Esophagus (tissue), 2 donors: ENCODE measurements at regions not wholly inside any gene's neighbourhood (a gene's known extent, or its start where the extent isn't known, plus 50 kb on each side); places are given as distances from the start of the nearest gene placed in this dataset.

Experiments
- H3K27ac ChIP-seq, 2 donors: one replicate each; pipeline ENCODE4 v1.5.1; 2013; ENCODE audit warnings: low read depth in 2 of 2, mild to moderate bottlenecking in 2 of 2, inconsistent platforms in 1 of 2, low read length in 1 of 2, moderate library complexity in 1 of 2
- H3K27me3 ChIP-seq, 2 donors: one replicate each; pipeline ENCODE4 v1.6.1; 2013; ENCODE audit warnings: low read length in 2 of 2, control low read depth in 1 of 2, mild to moderate bottlenecking in 1 of 2; ENCODE audit not compliant: insufficient read depth in 2 of 2, control insufficient read depth in 1 of 2
- H3K36me3 ChIP-seq, 2 donors: one replicate each; pipeline ENCODE4 v1.6.1; 2013; ENCODE audit warnings: low read length in 1 of 2; ENCODE audit not compliant: control insufficient read depth in 2 of 2, insufficient read depth in 2 of 2
- H3K4me1 ChIP-seq, 2 donors: one replicate each; pipeline ENCODE4 v1.6.1; 2013; ENCODE audit warnings: low read length in 1 of 2; ENCODE audit not compliant: control insufficient read depth in 2 of 2, insufficient read depth in 2 of 2
- H3K4me3 ChIP-seq, 2 donors: one replicate each; pipeline ENCODE4 v1.5.1; 2013; ENCODE audit warnings: low read length in 2 of 2, mild to moderate bottlenecking in 2 of 2, low read depth in 1 of 2, moderate library complexity in 1 of 2
- H3K9me3 ChIP-seq, 2 donors: one replicate each; pipeline ENCODE4 v1.6.1; 2013; ENCODE audit warnings: mild to moderate bottlenecking in 2 of 2, low read depth in 1 of 2, low read length in 1 of 2, moderate library complexity in 1 of 2; ENCODE audit not compliant: control insufficient read depth in 2 of 2, insufficient read depth in 1 of 2
- WGBS, 2 donors: extraction: QIAGEN DNeasy Blood & Tissue Kit; methylation state at CpG; one replicate each; pipeline ENCODE4 v1.1.7; 2013; 5-methylcytosine and 5-hydroxymethylcytosine counted together
- donor health status: healthy with polysubstance abuse.
- donor health status: Bipolar disorder and iron deficiency.

DNA sequence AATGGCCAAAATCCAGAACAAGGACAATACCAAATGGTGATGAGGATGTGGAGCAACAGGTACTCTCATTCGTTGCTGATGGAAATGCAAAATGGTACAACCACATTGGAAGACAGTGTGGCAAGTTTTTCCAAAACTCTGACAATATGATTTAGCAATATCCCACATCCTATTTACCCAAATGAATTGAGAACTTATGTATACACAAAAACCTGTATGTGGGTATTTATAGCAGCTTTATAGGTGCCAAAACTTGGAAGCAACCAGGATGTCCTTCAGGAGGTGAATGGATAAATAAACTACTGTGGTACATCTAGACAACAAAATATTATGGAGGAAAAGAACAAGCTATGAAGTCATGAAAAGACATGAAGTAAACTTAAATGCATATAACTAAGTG lies 156.5 kb downstream of the TFAP2A start:
- no peak overlapping the region for H3K27ac ChIP-seq
- no peaks in the 10 kb centered on the region for H3K4me1 ChIP-seq
- 76 to 88% methylated on average over 1 of the region's 1 CpG for WGBS, 2 donors
- no peak overlapping the region for H3K4me3 ChIP-seq
- H3K36me3 ChIP-seq: no peaks in the 10 kb centered on the region
- H3K27me3 ChIP-seq: no peaks in the 10 kb centered on the region
- H3K9me3 ChIP-seq: no peaks in the 10 kb centered on the region

DNA sequence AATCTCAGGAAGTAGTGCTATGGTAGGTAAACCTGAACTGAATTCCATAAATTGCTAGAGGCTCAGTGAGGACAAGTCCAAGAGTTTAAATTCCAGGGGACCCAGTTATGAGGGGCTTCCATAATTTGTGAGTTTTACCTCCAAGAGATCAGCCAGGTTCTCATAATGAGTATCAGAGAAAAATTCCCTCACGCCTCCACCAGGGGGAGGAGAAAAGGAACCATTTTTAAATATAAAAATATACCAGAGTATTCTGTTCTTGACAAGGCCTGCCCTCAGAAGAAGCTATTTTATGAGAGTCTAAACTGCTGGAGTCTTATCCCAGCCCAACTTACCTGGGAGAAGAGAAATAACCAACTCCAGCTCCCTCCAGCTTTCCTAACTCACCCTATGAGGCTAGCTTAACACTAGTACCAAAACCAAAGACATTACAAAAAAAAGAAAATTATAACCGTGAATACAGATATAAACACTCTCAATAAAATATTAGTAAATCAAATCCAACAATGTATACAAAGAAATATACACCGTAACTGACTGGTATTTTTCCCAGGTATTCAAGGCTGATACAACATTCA lies 158.7 kb downstream of the TFAP2A start:
- WGBS, 2 donors: 87 to 89% methylated on average over 3 of the region's 3 CpGs
- no peak overlapping the region for H3K27ac ChIP-seq
- H3K27me3 ChIP-seq: no peaks in the 10 kb centered on the region
- no peaks in the 10 kb centered on the region for H3K36me3 ChIP-seq
- H3K4me3 ChIP-seq: no peak overlapping the region
- H3K9me3 ChIP-seq: no peaks in the 10 kb centered on the region
- no peaks in the 10 kb centered on the region for H3K4me1 ChIP-seq

DNA sequence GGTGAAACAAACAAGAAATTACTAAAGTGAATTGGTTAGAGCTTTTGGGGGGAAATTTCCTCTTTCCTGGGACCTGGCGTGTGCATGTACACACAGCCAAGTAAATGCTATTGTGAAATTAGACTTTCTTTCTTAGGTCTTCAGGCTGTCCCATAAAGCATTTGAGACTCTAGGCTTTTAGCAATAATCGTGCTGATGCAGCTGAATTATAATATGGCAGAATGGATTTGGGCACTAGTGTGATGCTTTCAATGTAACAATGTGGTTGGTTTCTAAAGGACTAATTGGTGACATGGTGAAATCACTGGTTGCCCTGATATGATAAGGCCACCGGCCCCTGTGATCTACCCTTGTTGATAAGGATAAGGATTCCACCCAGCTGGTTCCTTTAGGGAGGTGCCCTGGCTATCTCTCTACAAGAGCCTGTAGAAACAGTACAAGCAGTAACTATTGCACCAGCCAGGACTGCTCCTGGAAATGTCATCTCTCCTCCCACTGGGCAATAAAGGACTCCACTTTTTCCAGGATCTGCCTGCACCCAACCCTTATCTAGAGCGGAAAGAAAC lies 164.1 kb downstream of the TFAP2A start:
- Histone ChIP-seq H3K4me1 (no peaks in the 10 kb centered on the region), H3K36me3 (no peaks in the 10 kb centered on the region), H3K27me3 (no peaks in the 10 kb centered on the region), H3K4me3 (no peak overlapping the region), H3K9me3 (no peaks in the 10 kb centered on the region), H3K27ac (no peak overlapping the region)
- WGBS, 2 donors: 76 to 86% methylated on average over 4 of the region's 4 CpGs

GRCh38 chr6:10248378-10248843 lies 166.5 kb downstream of the TFAP2A start:
- no peak overlapping the region for H3K27ac ChIP-seq
- H3K36me3 ChIP-seq: no peaks in the 10 kb centered on the region
- no peaks in the 10 kb centered on the region for H3K9me3 ChIP-seq
- WGBS, 2 donors: 65 to 67% methylated on average over 7 of the region's 7 CpGs
- no peaks in the 10 kb centered on the region for H3K4me1 ChIP-seq
- no peaks in the 10 kb centered on the region for H3K27me3 ChIP-seq
- H3K4me3 ChIP-seq: no peak overlapping the region

DNA sequence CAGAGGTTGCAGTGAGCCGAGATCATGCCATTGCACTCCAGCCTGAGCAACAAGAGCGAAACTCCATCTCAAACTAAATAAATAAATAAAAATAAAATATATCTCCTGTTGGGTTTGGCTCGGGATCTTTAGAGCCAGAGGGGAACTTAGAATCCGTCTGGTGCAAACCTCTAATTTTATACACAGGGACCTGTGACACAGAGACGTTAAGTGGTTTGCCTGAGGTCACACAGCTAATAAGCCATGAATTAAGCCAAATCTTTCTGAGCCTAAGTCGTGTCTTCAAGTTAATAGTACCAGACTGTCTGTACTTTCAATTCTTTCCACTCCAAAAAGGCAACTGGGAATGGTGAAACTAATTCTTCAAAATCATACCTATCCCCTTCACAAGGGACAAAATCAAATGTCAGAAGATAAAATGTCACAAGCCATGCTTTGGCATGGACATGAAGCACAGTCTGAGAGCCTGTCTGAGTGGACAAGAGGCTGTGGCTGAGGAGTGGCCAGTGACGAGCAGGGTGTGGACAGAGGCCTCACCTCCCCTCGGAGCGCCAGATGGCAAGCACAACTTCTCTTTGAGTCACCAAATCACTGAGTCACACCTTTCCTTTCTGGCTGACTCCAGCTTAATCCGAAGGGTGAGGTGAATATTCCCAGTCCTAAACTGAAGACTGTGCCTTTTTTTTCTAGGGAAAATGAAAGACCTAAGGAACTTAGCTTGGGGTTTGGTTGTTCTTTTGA lies 177.4 kb downstream of the TFAP2A start:
- H3K27ac ChIP-seq: no peak overlapping the region
- H3K36me3 ChIP-seq: no peaks in the 10 kb centered on the region
- 67 to 73% methylated on average over 10 of the region's 10 CpGs for WGBS, 2 donors
- H3K27me3 ChIP-seq: no peaks in the 10 kb centered on the region
- no peak overlapping the region for H3K4me3 ChIP-seq
- H3K4me1 ChIP-seq: peaks cover 0 to 2% of the 10 kb centered on the region in 2 donors
- H3K9me3 ChIP-seq: no peaks in the 10 kb centered on the region

- Histone ChIP-seq H3K9me3 (no peaks in the 10 kb centered on the region), H3K27ac (no peak overlapping the region), H3K4me3 (no peak overlapping the region), H3K27me3 (no peaks in the 10 kb centered on the region), H3K4me1 (peaks cover 0 to 2% of the 10 kb centered on the region in 2 donors), H3K36me3 (no peaks in the 10 kb centered on the region)
- WGBS, 2 donors: 65 to 79% methylated on average over 4 of the region's 4 CpGs
These were observed 179.5 kb downstream of the TFAP2A start for GRCh38 chr6:10235344-10235743.

DNA sequence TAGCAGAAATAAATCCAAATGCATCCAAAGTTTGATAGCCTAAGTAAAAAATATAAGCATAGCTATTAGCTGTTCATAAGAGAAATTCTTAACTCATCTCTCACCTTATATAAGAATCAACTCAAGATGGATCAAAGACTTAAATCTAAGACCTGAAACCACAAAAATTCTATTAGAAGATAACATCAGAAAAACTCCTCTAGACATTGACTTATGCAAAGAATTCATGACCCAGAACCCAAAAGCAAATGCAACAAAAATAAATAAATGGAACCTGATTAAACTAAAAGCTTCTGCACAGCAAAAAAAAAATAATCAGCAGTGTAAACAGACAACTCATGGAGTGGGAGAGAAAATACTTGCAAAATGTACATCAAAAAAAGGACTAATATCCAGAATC lies 184.3 kb downstream of the TFAP2A start:
- H3K36me3 ChIP-seq: no peaks in the 10 kb centered on the region
- no peak overlapping the region for H3K27ac ChIP-seq
- no peak overlapping the region for H3K4me3 ChIP-seq
- H3K9me3 ChIP-seq: no peaks in the 10 kb centered on the region
- H3K27me3 ChIP-seq: no peaks in the 10 kb centered on the region
- no peaks in the 10 kb centered on the region for H3K4me1 ChIP-seq

DNA sequence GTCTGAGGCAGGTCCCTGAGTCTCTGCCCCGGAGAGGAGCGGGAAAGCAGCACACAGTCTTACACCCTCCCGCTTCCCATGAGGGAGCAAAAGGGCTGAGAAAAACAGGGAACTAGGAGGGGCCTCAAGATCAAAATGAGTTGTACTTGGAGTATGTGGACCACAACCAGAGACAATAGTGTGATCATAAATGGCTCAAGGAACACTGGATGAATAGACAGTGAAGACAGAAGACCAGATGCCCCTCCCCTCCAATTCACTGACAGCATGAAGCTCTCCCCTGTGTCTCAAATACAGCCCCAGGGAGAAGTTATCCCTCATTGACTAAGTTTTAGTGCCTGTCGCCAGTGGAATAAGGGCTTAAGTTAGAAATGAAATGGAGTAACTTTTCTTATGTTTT lies 191.0 kb downstream of the TFAP2A start:
- no peak overlapping the region for H3K4me3 ChIP-seq
- H3K36me3 ChIP-seq: no peaks in the 10 kb centered on the region
- no peaks in the 10 kb centered on the region for H3K9me3 ChIP-seq
- no peak overlapping the region for H3K27ac ChIP-seq
- WGBS, 2 donors: 92 to 94% methylated on average over 4 of the region's 4 CpGs
- H3K4me1 ChIP-seq: no peaks in the 10 kb centered on the region
- H3K27me3 ChIP-seq: no peaks in the 10 kb centered on the region

DNA sequence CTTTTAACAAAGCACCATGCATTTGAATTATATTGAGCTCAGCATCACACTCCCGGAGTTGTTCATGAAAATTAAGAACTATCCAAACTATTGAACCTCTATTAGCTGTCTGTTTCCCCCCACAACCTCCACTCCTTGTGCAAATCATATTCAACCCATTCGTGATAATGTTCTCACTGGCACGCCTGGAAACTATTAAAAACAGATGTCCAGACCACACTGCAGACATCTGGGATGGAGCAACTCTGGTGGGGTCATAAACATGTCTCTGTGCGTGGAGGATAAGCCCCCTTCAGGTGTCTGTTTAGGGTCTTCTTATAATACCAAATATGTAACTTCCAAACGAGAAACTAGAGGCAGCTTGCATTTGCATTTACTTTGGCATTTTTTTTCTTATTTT lies 193.7 kb downstream of the TFAP2A start:
- Histone ChIP-seq H3K9me3 (no peaks in the 10 kb centered on the region), H3K4me3 (no peak overlapping the region), H3K4me1 (peaks cover 0 to 2% of the 10 kb centered on the region in 2 donors), H3K27me3 (no peaks in the 10 kb centered on the region), H3K27ac (no peak overlapping the region), H3K36me3 (no peaks in the 10 kb centered on the region)
- 68 to 70% methylated on average over 5 of the region's 5 CpGs for WGBS, 2 donors

DNA sequence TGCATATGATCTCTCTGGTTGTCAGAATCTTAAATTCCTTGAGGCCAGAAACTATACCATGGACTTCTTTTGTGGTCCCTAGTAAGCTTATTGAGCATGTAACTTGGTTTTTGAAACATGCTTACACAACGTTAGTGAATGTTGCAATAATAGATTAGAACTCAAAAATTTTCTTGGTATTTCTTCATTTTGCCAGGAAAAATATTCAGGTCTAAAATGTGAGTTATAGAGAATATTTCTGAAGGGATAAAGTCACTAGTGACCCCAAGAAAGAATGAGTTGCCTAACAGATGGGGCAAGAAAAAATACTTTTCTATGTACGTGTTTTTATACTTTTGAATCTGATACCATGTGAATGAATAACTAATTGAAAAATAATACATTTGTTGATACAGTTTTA lies 195.4 kb downstream of the TFAP2A start:
- Histone ChIP-seq H3K9me3 (no peaks in the 10 kb centered on the region), H3K4me1 (peaks cover 0 to 2% of the 10 kb centered on the region in 2 donors), H3K27ac (no peak overlapping the region), H3K4me3 (no peak overlapping the region), H3K27me3 (no peaks in the 10 kb centered on the region), H3K36me3 (no peaks in the 10 kb centered on the region)
- 88 to 89% methylated on average over 2 of the region's 2 CpGs for WGBS, 2 donors
